ENCODE measurements at regions not wholly inside any gene's neighbourhood (a gene's known extent, or its start where the extent isn't known, plus 50 kb on each side); places are given as distances from the start of the nearest gene placed in this dataset.

DNA sequence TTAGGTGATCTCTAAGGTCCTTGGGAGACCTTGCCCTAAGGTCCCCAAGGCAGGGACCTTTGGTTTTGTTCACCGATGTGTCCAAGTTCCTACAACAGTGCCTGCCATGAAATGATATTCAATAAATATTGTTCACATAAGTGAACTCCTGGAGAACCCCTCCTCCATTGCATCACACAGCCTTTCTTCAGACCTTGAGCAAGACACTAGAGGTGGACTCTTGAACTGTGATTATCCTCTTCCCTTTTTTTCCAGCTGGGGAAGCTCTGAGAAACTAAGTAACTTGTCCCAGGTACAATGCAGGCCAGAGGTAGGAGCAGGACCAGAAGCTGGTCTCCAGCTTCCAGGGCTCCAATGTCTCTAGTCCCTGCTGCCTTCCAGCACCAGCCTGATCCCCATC, 76.6 kb upstream of the LMO1 start:
- DNase-seq = no peak

- DNase-seq = no peak
These were observed 75.9 kb upstream of the LMO1 start for GRCh38 chr11:8339592-8340022.

- DNase-seq = peak; percentile 9
These were observed 74.5 kb upstream of the LMO1 start for GRCh38 chr11:8338138-8338537.

GRCh38 chr11:8337130-8337795, 73.6 kb upstream of the LMO1 start:
- no peak for DNase-seq

GRCh38 chr11:8336356-8337129, 72.9 kb upstream of the LMO1 start:
- no peak for DNase-seq

DNA sequence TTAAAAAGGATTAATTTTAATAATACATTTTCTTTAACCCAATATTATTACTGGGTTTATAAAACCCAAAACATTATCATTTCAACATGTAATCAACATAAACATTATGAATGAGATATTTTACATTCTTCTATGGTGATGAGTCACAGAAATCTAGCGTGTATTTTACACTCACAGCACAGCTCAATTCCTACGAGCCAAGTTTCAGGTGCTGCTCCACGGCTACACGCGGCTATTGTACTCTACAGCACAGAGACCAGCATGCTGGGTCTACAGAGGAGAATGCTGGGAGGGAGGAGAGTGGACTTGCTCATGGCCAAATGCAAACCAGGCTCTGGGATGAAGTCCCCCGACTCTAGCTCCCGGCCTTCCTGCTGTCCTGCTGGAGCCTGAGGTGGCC, 72.0 kb upstream of the LMO1 start:
- DNase-seq = no peak

DNA sequence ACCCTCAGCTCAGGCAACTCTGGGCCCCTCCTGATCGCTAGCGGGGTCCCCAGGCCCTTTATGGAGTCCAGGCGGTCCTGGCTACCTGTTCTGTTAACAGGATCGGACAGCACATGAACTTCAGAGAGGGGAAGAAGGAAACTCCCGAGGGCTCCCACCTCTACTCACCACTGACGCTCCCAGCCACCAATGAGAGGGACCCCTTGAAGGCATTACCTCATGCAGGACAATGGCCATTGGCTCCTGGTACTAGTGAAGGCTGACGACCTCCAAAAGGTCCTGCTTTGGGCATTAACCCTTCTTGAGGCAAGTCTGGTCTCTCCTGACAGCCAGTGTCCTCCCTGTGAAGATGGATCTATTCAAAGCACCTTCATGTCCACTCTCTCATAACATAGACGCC, 71.5 kb upstream of the LMO1 start:
- DNase-seq = no peak

DNA sequence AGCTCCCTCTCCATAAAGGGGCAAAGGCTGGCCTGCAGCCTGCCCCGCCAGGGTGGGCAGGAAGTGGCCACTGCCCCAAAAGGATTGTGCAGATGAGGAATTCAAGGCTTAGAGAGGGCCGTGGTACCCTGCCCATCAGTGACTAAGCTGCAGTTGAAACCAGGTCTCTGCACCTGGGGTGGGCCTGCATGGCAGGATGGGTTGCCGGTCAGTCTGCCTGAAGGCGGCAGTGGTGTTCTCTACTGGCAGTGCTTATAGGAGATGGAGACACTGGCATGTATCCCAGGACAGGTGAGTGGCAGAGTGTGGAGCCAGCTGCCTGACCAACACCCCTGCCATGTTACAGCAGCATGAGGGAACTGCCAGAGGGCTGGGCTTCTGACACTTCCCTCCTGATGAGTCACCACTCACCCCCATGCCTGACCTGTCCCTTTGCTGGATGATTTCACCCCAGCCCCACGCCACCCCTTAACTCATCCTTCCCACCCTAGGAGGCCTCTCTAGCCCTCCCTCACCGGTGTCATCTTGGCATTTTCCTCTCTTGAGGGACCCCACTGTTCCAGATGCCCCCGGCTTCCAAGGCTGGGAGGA, 70.2 kb upstream of the LMO1 start:
- no peak for DNase-seq

DNA sequence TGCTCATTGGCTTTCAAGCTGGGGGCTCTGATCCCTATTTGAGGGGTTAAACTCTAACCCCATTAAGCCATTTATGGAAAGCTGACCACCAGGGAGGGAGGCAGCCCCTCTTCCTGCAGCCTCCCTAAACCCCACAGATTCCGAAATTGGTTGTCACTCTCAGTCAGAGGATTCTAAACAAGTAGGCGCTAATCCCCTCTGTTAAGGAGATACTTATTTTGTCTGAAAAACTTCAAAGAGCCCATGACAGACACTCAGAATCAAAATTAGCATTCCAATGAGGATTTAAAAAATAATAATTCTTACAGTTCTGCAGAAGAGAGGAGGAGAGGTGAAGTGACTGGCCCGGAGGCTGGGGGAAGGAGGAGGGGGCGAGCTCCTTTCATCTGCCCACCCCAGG, 69.7 kb upstream of the LMO1 start:
- no peak for DNase-seq

DNA sequence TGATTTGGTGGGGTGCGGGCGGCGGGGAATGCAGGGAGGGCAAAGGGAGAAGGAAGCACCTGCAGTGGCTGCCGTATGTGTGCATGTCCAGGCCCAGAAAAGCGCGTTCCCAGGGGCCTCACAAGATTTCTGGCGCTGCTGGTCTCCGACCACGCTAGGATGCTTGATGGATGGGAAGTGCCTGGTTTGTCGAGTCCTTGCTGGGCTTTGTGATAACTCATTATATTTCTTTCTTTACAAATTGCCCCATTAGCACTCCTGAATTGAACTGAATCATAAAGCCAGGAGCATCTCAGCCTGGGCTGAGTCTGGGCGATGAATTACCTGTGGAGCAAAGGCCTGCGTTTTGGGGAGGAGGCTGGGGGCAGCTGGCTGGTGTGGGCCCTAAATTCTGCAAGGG, 69.2 kb upstream of the LMO1 start:
- DNase-seq = no peak

DNA sequence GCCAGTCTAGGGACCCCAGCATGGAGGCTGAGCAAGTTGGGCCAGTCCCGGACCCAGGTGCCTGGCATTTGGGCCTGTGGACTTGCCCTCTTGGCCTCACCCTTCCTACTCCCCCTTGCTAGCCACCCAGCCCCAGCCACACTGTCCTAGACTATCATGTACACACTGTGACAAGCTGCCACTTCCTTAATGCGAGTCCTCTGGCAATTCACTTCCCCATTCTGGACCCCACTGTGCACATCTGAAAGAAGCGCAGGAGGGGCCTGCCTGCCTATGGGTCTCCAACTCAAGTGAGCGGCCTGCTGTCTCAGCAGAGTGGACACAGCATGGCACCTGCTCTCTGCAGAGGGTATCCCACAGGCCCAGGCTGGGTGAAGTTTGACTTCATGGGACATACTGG, 68.5 kb upstream of the LMO1 start:
- DNase-seq = no peak

DNA sequence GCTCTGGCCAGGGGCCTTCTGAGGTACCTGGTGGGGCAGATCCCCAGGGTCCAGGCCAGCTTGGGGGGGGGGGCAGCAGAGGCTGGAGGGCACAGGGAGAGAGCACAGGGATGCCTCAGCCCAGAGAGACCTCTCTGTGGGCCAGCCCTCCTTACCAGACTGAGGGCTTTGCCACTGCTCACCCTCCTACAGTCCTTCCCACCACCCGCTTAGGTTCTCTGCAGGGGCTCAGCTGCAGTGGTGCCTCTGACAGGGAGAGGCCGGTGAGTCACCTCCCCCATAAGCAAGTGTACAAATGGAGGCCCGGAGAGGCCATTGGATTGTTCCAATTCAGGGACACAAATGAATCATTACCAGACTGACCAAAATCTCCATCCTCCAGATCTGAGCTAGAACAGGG, 68.1 kb upstream of the LMO1 start:
- no peak for DNase-seq

GRCh38 chr11:8330896-8331295, 67.2 kb upstream of the LMO1 start:
- no peak for DNase-seq

GRCh38 chr11:8330404-8330803, 66.7 kb upstream of the LMO1 start:
- no peak for DNase-seq

DNA sequence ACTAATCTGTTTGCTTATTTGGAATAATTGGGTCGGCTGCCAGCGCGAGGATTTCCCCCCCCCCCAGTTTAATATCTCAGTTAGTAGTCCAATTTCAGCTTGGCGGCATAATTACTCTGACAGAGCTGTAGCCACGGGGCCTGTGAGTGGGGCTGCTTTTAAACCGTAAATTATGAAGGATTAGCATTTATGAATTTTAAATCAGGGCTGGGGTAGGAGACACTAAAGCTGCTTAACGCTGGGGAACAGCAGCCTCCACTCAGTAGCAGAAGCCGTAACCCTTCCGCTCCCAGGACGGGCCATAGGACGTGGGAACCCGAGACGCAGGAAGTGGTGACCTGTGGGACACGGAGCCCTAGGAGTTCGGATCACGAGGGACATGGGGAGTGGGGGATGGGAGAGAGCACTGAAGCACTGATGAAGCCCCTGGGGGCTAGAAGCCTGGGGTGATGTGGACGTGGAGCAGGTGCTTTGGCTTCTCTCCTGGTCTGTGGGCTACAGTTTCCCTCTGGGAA, 66.2 kb upstream of the LMO1 start:
- no peak for DNase-seq

DNA sequence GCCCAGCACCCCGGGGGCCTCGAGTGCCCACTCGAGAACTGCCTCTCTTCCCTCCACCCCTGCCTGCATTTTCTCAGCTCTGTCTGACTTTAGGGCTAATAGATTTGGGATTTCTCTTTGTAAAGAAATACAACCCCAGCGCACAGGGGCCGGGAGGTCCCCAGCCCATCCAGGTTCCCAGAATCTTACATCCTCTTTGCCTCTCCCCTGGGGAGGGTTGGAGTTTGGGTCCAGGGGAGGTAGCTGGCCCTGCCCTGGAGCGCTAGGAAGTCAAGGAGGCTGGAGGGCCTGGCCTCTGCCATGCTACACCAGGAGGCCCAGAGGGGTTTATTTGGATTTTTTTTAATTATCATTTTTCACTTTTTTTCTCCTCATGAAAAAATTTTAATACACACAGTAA, 65.7 kb upstream of the LMO1 start:
- DNase-seq = no peak

GRCh38 chr11:8328848-8329330, 65.2 kb upstream of the LMO1 start:
- peak; percentile 63 for DNase-seq

- DNase-seq = no peak
These were observed 64.6 kb upstream of the LMO1 start for GRCh38 chr11:8328231-8328794.

- no peak for DNase-seq
These were observed 64.1 kb upstream of the LMO1 start for GRCh38 chr11:8327761-8328192.

GRCh38 chr11:8326337-8326736, 62.7 kb upstream of the LMO1 start:
- DNase-seq = no peak

DNA sequence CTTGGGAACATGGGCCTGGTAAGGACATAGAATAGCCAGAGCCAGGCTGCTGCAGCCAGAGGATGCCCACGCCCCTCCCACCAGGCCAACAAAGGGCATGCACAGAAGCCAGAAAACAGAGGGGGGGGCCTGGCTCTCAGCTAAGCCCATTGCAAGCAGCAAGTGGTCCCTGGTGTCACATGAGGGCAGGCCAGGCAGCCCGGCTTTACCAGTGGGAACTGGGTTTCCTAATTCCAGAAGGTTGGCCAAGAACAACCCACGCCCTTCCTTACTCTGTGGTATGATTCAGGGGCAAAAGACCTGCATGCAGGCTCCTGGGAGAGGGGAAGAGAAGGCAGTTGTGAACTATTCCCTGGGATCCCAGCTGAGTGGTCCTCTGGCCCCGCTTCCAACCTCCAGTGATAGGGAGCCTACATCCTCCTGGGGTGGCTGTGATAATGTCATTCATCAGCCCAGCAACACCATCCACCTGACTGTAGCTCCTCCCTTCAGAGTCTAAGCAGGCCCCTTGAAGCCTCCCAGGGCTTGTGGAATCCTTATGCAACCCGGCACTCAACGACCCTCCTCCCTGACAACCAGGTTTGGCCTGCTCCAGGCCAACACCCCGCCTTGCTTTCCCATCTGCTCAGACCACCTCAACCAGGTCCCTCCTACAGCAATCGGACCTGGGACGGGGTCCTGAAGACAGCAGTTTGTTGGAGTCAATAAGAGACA, 62.1 kb upstream of the LMO1 start:
- no peak for DNase-seq

- no peak for DNase-seq
These were observed 59.7 kb upstream of the LMO1 start for GRCh38 chr11:8323161-8323935.
